Stomach (tissue), 4 donors: ENCODE measurements at regions not wholly inside any gene's neighbourhood (a gene's known extent, or its start where the extent isn't known, plus 50 kb on each side); places are given as distances from the start of the nearest gene placed in this dataset.

Source experiments
- EP300 ChIP-seq: sonication (generic); formaldehyde crosslinking; IDR thresholded peaks from one replicate; pipeline ENCODE4 v1.6.1; 2017; ENCODE audit warnings: antibody characterized with exemption
- TF ChIP-seq, protein P1 (sequence below), 7 experiments: fragments of 450-650 bp in 4 of 7; fragments of 200-600 bp in 3 of 7; sonication (generic) in 3 of 7; IDR thresholded peaks; one replicate each; pipeline ENCODE4 v1.5.1; 2016 to 2019; ENCODE audit warnings: antibody characterized with exemption in 7 of 7, control low read depth in 2 of 7, mild to moderate bottlenecking in 1 of 7

DNA sequence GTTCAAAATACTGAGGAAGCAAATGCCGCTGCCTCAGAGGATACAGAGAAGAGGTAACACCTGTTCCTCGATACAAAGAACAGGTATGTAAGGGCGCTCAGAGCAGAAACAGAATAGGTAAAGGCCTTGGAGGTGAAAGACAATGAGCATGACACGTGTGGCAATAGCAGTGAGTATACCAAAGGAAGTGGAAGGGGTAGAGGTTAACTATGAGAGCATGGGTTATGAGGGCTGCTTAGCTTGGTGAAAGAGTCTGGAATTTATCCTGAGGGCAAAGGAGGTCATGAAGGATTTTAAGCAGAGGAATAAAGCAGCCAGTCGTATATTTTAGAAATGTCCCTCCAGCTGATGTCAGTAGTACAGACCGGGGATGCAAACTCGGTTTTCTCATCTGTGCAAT, 269.8 kb upstream of the ZNF462 start:
- TF ChIP-seq, protein P1, sequence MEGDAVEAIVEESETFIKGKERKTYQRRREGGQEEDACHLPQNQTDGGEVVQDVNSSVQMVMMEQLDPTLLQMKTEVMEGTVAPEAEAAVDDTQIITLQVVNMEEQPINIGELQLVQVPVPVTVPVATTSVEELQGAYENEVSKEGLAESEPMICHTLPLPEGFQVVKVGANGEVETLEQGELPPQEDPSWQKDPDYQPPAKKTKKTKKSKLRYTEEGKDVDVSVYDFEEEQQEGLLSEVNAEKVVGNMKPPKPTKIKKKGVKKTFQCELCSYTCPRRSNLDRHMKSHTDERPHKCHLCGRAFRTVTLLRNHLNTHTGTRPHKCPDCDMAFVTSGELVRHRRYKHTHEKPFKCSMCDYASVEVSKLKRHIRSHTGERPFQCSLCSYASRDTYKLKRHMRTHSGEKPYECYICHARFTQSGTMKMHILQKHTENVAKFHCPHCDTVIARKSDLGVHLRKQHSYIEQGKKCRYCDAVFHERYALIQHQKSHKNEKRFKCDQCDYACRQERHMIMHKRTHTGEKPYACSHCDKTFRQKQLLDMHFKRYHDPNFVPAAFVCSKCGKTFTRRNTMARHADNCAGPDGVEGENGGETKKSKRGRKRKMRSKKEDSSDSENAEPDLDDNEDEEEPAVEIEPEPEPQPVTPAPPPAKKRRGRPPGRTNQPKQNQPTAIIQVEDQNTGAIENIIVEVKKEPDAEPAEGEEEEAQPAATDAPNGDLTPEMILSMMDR (IDR thresholded peaks at IDR 0.05) = no peak
- TF ChIP-seq EP300 = no peak
